H1 (cell line): ENCODE measurements at regions not wholly inside any gene's neighbourhood (a gene's known extent, or its start where the extent isn't known, plus 50 kb on each side); places are given as distances from the start of the nearest gene placed in this dataset.

Source experiments
- CTCF ChIA-PET: fragments of 300-600 bp; sonication (Branson Sonifier 250); formaldehyde crosslinking; loops from one replicate; lab custom pipeline; 2021; ENCODE audit not compliant: partially characterized antibody; lab: Charles Lee
- POLR2A ChIA-PET: fragments of 300-600 bp; sonication (Branson Sonifier 250); formaldehyde crosslinking; loops from one replicate; lab custom pipeline; 2021; ENCODE audit warnings: inconsistent platforms; ENCODE audit not compliant: partially characterized antibody; lab: Charles Lee
- DNase-seq, 2 experiments: peaks; one replicate each; pipeline versions ENCODE4 v3.0.0 to v3.0.0-alpha.2; 2010 to 2022; ENCODE audit warnings: low spot score in 2 of 2, low read depth in 1 of 2, mixed read lengths in 1 of 2
- FAIRE-seq: peaks from 2 replicates; lab custom pipeline; 2011; peaks lifted over from hg19 to GRCh38; lab: Jason Lieb, UNC
- H2AFZ ChIP-seq: 2 replicates; pipeline ENCODE4 v1.8.1; 2012; ENCODE audit warnings: low read length, inconsistent platforms
- H2AK5ac ChIP-seq: 2 replicates; pipeline ENCODE4 v1.6.1; 2013; ENCODE audit warnings: low read depth, low read length
- H2BK120ac ChIP-seq: replicated peaks from 2 replicates; pipeline ENCODE3; 2013; ENCODE audit warnings: low read depth, low read length, inconsistent platforms
- H2BK12ac ChIP-seq: 2 replicates; pipeline ENCODE4 v1.6.1; 2013; ENCODE audit warnings: low read depth, low read length
- H2BK15ac ChIP-seq: 2 replicates; pipeline ENCODE4 v1.6.1; 2013; ENCODE audit warnings: low read length
- H2BK20ac ChIP-seq: 2 replicates; pipeline ENCODE4 v1.6.1; 2013; ENCODE audit warnings: low read length
- H2BK5ac ChIP-seq: 2 replicates; pipeline ENCODE4 v1.6.1; 2013; ENCODE audit warnings: low read depth, low read length
- H3K14ac ChIP-seq: 2 replicates; pipeline ENCODE4 v1.6.1; 2013; ENCODE audit warnings: inconsistent platforms; ENCODE audit not compliant: insufficient read length
- H3K18ac ChIP-seq: 2 replicates; pipeline ENCODE4 v1.6.1; 2013; ENCODE audit warnings: low read length; ENCODE audit errors: extremely low read depth
- H3K23ac ChIP-seq: 2 replicates; pipeline ENCODE4 v1.6.1; 2013; ENCODE audit warnings: inconsistent platforms; ENCODE audit not compliant: insufficient read length
- H3K23me2 ChIP-seq: 2 replicates; pipeline ENCODE4 v1.6.1; 2013; ENCODE audit warnings: low read depth, low read length
- H3K27ac ChIP-seq: 2 replicates; pipeline ENCODE4 v1.6.1; 2011; ENCODE audit warnings: low read depth, low read length, inconsistent platforms
- H3K27me3 ChIP-seq, 4 experiments: replicated peaks in 1 of 4; 1 replicate in 1 of 4; 2 replicates in 3 of 4; pipeline versions ENCODE4 v1.6.1 to v1.8.1; 2011 to 2013; ENCODE audit warnings: low read length in 3 of 4, mild to moderate bottlenecking in 3 of 4, inconsistent platforms in 2 of 4, mixed read lengths in 2 of 4, moderate library complexity in 1 of 4; ENCODE audit not compliant: control insufficient read depth in 3 of 4, insufficient read depth in 3 of 4; ENCODE audit errors: extremely low read depth in 1 of 4
- H3K36me3 ChIP-seq, 4 experiments: 2 replicates each; pipeline versions ENCODE4 v1.6.1 to v1.8.1; 2011 to 2013; ENCODE audit warnings: mild to moderate bottlenecking in 4 of 4, low read length in 3 of 4, moderate library complexity in 2 of 4, control low read depth in 1 of 4, inconsistent platforms in 1 of 4; ENCODE audit not compliant: insufficient read depth in 4 of 4, control insufficient read depth in 2 of 4
- H3K4ac ChIP-seq: replicated peaks from 2 replicates; pipeline ENCODE3; 2013; ENCODE audit warnings: low read length, low read depth, mixed read lengths, inconsistent platforms; ENCODE audit not compliant: insufficient read length
- H3K4me1 ChIP-seq, 4 experiments: replicated peaks in 1 of 4; 1 replicate in 1 of 4; 2 replicates in 3 of 4; pipeline versions ENCODE4 v1.6.1 to v1.8.1; 2011 to 2013; ENCODE audit warnings: low read length in 3 of 4, inconsistent platforms in 2 of 4, mixed read lengths in 1 of 4; ENCODE audit not compliant: insufficient read depth in 4 of 4, control insufficient read depth in 3 of 4
- H3K4me2 ChIP-seq, 2 experiments: 2 replicates each; pipeline versions ENCODE4 v1.6.1 to v1.8.1; 2011 to 2013; ENCODE audit warnings: low read depth in 2 of 2, low read length in 2 of 2, control low read depth in 1 of 2, inconsistent platforms in 1 of 2, mild to moderate bottlenecking in 1 of 2; ENCODE audit not compliant: insufficient read depth in 1 of 2
- H3K4me3 ChIP-seq, 4 experiments: fragments of 200-600, 300-600 bp in 1 of 4; sonication (generic), shearing (Covaris generic), sonication (Bioruptor Twin) in 1 of 4; 2 replicates each; pipeline versions ENCODE4 v1.5.1 to v1.8.1; 2011 to 2016; ENCODE audit warnings: low read length in 4 of 4, low read depth in 3 of 4, control low read depth in 2 of 4, inconsistent platforms in 2 of 4, mild to moderate bottlenecking in 2 of 4, mixed read lengths in 1 of 4, moderate library complexity in 1 of 4; ENCODE audit not compliant: insufficient read depth in 2 of 4; ENCODE audit errors: extremely low read depth in 1 of 4
- H3K56ac ChIP-seq: replicated peaks from 2 replicates; pipeline ENCODE3; 2013; ENCODE audit warnings: low read depth, mild to moderate bottlenecking, mixed read lengths, low read length, inconsistent platforms; ENCODE audit not compliant: insufficient read length
- H3K79me1 ChIP-seq: 2 replicates; pipeline ENCODE4 v1.6.1; 2013; ENCODE audit warnings: low read depth, low read length, control low read depth
- H3K79me2 ChIP-seq, 2 experiments: 2 replicates each; pipeline versions ENCODE4 v1.6.1 to v1.8.1; 2012 to 2013; ENCODE audit warnings: low read length in 2 of 2, mild to moderate bottlenecking in 2 of 2, inconsistent platforms in 1 of 2; ENCODE audit not compliant: insufficient read depth in 2 of 2, control insufficient read depth in 1 of 2
- H3K9ac ChIP-seq, 4 experiments: replicated peaks in 1 of 4; 1 replicate in 1 of 4; 2 replicates in 3 of 4; pipeline versions ENCODE4 v1.6.1 to v1.8.1; 2011 to 2013; ENCODE audit warnings: low read depth in 3 of 4, low read length in 3 of 4, control low read depth in 2 of 4, mild to moderate bottlenecking in 2 of 4, moderate library complexity in 2 of 4, inconsistent platforms in 1 of 4; ENCODE audit errors: extremely low read depth in 1 of 4
- H3K9me3 ChIP-seq, 2 experiments: 2 replicates each; pipeline versions ENCODE4 v1.6.1 to v1.8.1; 2012 to 2013; ENCODE audit warnings: mild to moderate bottlenecking in 2 of 2, moderate library complexity in 2 of 2, control low read depth in 1 of 2, inconsistent platforms in 1 of 2, low read depth in 1 of 2, low read length in 1 of 2, mixed read lengths in 1 of 2; ENCODE audit not compliant: insufficient read depth in 2 of 2
- H4K20me1 ChIP-seq, 2 experiments: replicated peaks in 1 of 2; 2 replicates each; pipeline versions ENCODE3 to v1.8.1; 2011 to 2013; ENCODE audit warnings: inconsistent platforms in 2 of 2, low read length in 2 of 2, mild to moderate bottlenecking in 1 of 2; ENCODE audit not compliant: insufficient read depth in 2 of 2, control insufficient read depth in 1 of 2
- H4K5ac ChIP-seq: 2 replicates; pipeline ENCODE4 v1.6.1; 2013; ENCODE audit warnings: low read length, low read depth, mixed read lengths, inconsistent platforms; ENCODE audit not compliant: insufficient read length
- H4K8ac ChIP-seq: 2 replicates; pipeline ENCODE4 v1.8.0; 2013; ENCODE audit warnings: mild to moderate bottlenecking, moderate library complexity, low read length, inconsistent platforms; ENCODE audit not compliant: insufficient read depth; ENCODE audit errors: extremely low read depth
- H4K91ac ChIP-seq: replicated peaks from 2 replicates; pipeline ENCODE3; 2013; ENCODE audit warnings: low read length, mixed read lengths, inconsistent platforms; ENCODE audit not compliant: insufficient read length
- CBX8 ChIP-seq: fragments of 300-800, 300-1000 bp; sonication (generic); IDR thresholded peaks from 2 replicates; pipeline ENCODE4 v1.7.1; 2016; ENCODE audit warnings: low read depth, low read length, borderline replicate concordance
- KDM1A ChIP-seq: fragments of 200-600, 300-600 bp; sonication (generic); IDR thresholded peaks from 2 replicates; pipeline ENCODE4 v1.7.1; 2016; ENCODE audit warnings: mild to moderate bottlenecking, low read length, borderline replicate concordance
- POU5F1 ChIP-seq: IDR thresholded peaks from 2 replicates; pipeline ENCODE4 v1.6.1; 2011; ENCODE audit warnings: low read depth, mild to moderate bottlenecking, low read length, moderate library complexity
- WGBS, 2 experiments: shearing (Covaris generic) in 1 of 2; methylation state at CpG; one replicate each; pipeline versions ENCODE4 v1.1.6 to v1.1.7; 2013 to 2015; ENCODE audit warnings: low lambda C conversion rate in 2 of 2, mixed read lengths in 2 of 2, inconsistent platforms in 1 of 2, low coverage in 1 of 2, missing lambda C conversion rate in 1 of 2; ENCODE audit not compliant: insufficient replicate concordance in 2 of 2, insufficient coverage in 1 of 2, insufficient read length in 1 of 2; ENCODE audit errors: extremely low coverage in 1 of 2, missing lambda C conversion rate in 1 of 2; 5-methylcytosine and 5-hydroxymethylcytosine counted together

GRCh38 chr5:92711956-92712355 lies 869.1 kb downstream of the NR2F1-AS1 start:
- ChIA-PET POLR2A (no interaction called here), CTCF (interaction anchor here (0.6 to 1.7 kb wide), 3 partner anchors 10 to 41 kb away, joined by 3 to 4 read pairs (median 3); no protein-coding TSS in a partner anchor)
- H3K9ac ChIP-seq = no peak overlapping the region
- TF ChIP-seq CBX8 (no peak), KDM1A (no peak), POU5F1 (no peak)
- 93% methylated on average over 4 of the region's 4 CpGs; no CpG with 5 or more reads in 1 of the 2 experiments for WGBS, 2 experiments
- H3K23me2 ChIP-seq = no peaks in the 10 kb centered on the region
- H4K8ac ChIP-seq = no peak overlapping the region
- no peaks in the 10 kb centered on the region for H3K4me1 ChIP-seq
- H3K14ac ChIP-seq = no peak overlapping the region
- DNase-seq = no peak
- H4K91ac ChIP-seq = no peak overlapping the region
- no peak overlapping the region for H3K4ac ChIP-seq
- no peak overlapping the region for H2BK15ac ChIP-seq
- H3K79me2 ChIP-seq = no peaks in the 10 kb centered on the region
- H3K4me3 ChIP-seq = no peak overlapping the region
- H3K79me1 ChIP-seq = no peaks in the 10 kb centered on the region
- no peaks in the 10 kb centered on the region for H3K27me3 ChIP-seq
- H3K27ac ChIP-seq = no peak overlapping the region
- no peak overlapping the region for H2AK5ac ChIP-seq
- H2BK12ac ChIP-seq = no peak overlapping the region
- no peaks in the 10 kb centered on the region for H3K9me3 ChIP-seq
- no peak overlapping the region for H3K23ac ChIP-seq
- no peak for FAIRE-seq
- H2BK5ac ChIP-seq = no peak overlapping the region
- no peak overlapping the region for H3K18ac ChIP-seq
- no peak overlapping the region for H2BK20ac ChIP-seq
- H2AFZ ChIP-seq = no peak overlapping the region
- no peak overlapping the region for H2BK120ac ChIP-seq
- no peak overlapping the region for H3K4me2 ChIP-seq
- H4K20me1 ChIP-seq = no peaks in the 10 kb centered on the region
- no peak overlapping the region for H4K5ac ChIP-seq
- no peaks in the 10 kb centered on the region for H3K36me3 ChIP-seq
- no peak overlapping the region for H3K56ac ChIP-seq
